ENCODE measurements at regions not wholly inside any gene's neighbourhood (a gene's known extent, or its start where the extent isn't known, plus 50 kb on each side); places are given as distances from the start of the nearest gene placed in this dataset.
"Not testable (repeated sequence)": the region's sequence is repeated elsewhere in the genome, so short reads cannot be mapped to it uniquely, and the experiment has no call there.

DNA sequence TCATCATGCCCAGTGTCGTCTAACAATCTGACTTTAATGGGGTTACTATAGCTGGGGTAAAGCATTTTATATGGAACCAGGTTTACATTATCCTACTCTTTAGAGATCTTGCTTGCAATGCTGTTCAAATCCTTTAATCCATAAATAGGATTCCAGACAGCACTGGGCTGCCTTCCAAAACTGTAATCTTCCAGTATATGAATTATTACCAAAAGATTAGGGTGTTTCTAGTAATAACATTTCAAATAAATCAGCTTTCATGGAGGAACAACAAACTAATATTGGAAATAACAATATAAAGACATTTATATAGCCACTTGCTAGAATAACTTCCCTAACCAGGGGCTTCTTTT is 88.6 kb upstream of the PLXNA2 start:
- Mint-ChIP-seq H3K36me3 (ENCODE audit: insufficient read depth) (no peaks in the 10 kb centered on the region), H3K4me3 (no peak overlapping the region), H3K4me1 (ENCODE audit: low read depth) (no peaks in the 10 kb centered on the region), H3K9me3 (no peaks in the 10 kb centered on the region), H3K27me3 (ENCODE audit: low read depth) (peaks cover 26% of the 10 kb centered on the region)
- DNase-seq = no peak
- no peak for ATAC-seq

GRCh38 chr1:208333676-208334075 is 89.5 kb upstream of the PLXNA2 start:
- Mint-ChIP-seq H3K4me1 (ENCODE audit: low read depth) (no peaks in the 10 kb centered on the region), H3K9me3 (no peaks in the 10 kb centered on the region), H3K4me3 (no peak overlapping the region), H3K27me3 (ENCODE audit: low read depth) (peaks cover 24% of the 10 kb centered on the region), H3K36me3 (ENCODE audit: insufficient read depth) (no peaks in the 10 kb centered on the region)
- DNase-seq (no peak), ATAC-seq (no peak)

GRCh38 chr1:208335371-208336136 is 91.4 kb upstream of the PLXNA2 start:
- no peak for DNase-seq
- Mint-ChIP-seq H3K9me3 (no peaks in the 10 kb centered on the region), H3K36me3 (ENCODE audit: insufficient read depth) (no peaks in the 10 kb centered on the region), H3K27me3 (ENCODE audit: low read depth) (peaks cover 26% of the 10 kb centered on the region), H3K4me3 (no peak overlapping the region), H3K4me1 (ENCODE audit: low read depth) (no peaks in the 10 kb centered on the region)
- no peak for ATAC-seq

DNA sequence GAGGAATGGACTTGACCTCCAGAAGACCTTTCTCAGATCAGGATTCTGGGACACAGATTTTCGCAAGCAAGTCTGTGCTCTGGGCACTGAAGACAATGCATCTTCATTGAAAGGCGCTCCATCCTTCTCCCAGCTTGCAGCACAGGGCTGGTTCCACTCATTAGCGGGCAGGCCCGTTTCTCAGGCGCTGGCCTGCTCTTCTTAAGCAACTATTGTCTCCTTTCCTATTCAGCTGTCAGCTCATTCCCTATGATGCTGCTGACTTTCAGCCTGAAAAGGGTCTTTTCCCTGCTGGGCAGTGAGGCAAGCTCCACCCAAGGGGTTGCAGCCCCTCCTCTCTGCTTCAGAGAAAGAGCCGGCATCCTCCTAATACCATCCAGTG is 91.9 kb upstream of the PLXNA2 start:
- H3K4me3 Mint-ChIP-seq = no peak overlapping the region
- H3K36me3 Mint-ChIP-seq (ENCODE audit: insufficient read depth) = no peaks in the 10 kb centered on the region
- ATAC-seq = no peak
- H3K9me3 Mint-ChIP-seq = no peaks in the 10 kb centered on the region
- DNase-seq = no peak
- H3K4me1 Mint-ChIP-seq (ENCODE audit: low read depth) = no peaks in the 10 kb centered on the region
- peaks cover 25% of the 10 kb centered on the region for H3K27me3 Mint-ChIP-seq (ENCODE audit: low read depth)

DNA sequence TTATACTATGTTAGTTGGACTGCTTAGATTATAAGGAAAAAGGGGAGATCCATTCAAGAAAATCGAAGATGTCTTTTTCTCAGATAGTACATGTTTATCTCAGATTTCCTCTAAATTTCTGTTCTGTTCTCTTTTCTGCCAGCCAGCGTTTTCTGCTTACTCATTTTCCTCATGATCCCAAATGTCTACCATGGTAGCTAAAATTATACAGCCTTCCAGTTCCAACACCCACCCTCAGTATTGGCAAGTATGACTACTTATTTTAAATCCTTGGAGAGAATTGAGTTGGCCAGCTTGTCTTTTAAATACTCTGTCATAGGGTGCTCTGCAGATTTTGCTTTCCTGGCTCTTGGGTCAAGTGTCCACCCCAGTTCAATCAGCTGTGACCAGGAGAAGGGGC is 95.7 kb upstream of the PLXNA2 start:
- no peaks in the 10 kb centered on the region for H3K9me3 Mint-ChIP-seq

DNA sequence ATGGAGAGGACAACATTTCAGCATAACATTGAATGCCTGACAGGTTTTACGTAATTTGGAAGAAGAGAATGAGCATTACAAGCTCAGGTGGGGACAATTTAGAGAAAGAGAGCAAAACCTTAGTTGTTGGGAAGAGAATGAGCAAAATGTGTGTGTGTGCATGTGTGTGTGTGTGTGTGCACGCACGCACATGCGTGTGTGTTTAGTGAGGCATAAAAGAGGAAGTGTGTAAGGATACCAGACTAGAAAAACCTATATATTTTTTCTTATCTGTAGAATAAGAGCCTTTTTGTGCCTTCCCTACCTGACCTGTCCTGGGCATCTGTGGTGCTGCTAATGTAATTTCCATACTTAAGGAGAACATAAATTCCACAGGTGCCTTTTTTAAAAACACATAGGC is 99.0 kb upstream of the PLXNA2 start:
- H3K4me1 Mint-ChIP-seq (ENCODE audit: low read depth) = no peaks in the 10 kb centered on the region
- DNase-seq = no peak
- peaks cover 4% of the 10 kb centered on the region for H3K27me3 Mint-ChIP-seq (ENCODE audit: low read depth)
- H3K4me3 Mint-ChIP-seq = no peak overlapping the region
- no peak for ATAC-seq
- no peaks in the 10 kb centered on the region for H3K9me3 Mint-ChIP-seq
- no peaks in the 10 kb centered on the region for H3K36me3 Mint-ChIP-seq (ENCODE audit: insufficient read depth)

More for the DNA sequence above, 95.7 kb upstream of the PLXNA2 start:
- no peak for ATAC-seq
- no peaks in the 10 kb centered on the region for H3K4me1 Mint-ChIP-seq (ENCODE audit: low read depth)
- H3K4me3 Mint-ChIP-seq = no peak overlapping the region
- DNase-seq = no peak
- H3K27me3 Mint-ChIP-seq (ENCODE audit: low read depth) = peaks cover 13% of the 10 kb centered on the region
- no peaks in the 10 kb centered on the region for H3K36me3 Mint-ChIP-seq (ENCODE audit: insufficient read depth)

DNA sequence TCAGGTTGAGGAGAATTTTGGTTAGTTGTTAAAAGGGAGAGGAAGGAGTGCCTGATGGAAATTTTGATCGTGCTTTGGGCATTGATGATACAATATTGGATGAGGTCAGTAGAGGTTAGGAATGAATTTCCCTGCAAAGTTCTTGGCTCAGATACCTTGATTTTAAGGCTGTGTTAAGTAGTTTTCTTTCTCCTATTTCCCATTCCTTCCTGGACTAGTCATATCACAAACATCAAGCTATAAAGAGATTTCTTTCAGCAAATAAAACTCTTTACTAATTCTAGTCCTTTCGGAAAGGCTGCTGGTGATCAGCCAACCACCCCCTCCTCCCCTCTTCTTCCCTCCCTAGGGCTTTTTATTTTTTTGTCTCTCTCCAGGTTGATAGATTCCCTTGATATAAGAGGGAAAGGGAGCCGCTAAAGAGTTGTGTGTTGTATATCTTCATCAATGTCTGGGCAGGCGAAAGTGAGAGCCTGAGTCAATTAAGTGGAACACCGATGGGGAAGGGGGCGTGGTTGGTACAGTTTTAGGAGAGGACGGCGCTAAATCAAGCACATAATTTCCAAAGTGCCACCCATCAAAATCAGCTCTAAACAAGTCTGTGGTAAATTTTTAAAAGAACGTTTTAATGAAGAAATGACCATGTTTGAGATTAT is 100.1 kb upstream of the PLXNA2 start:
- no peak for ATAC-seq
- H3K9me3 Mint-ChIP-seq = no peaks in the 10 kb centered on the region
- no peak for DNase-seq
- no peaks in the 10 kb centered on the region for H3K4me1 Mint-ChIP-seq (ENCODE audit: low read depth)
- no peak overlapping the region for H3K4me3 Mint-ChIP-seq
- H3K27me3 Mint-ChIP-seq (ENCODE audit: low read depth) = peaks cover 2% of the 10 kb centered on the region
- no peaks in the 10 kb centered on the region for H3K36me3 Mint-ChIP-seq (ENCODE audit: insufficient read depth)

GRCh38 chr1:208347191-208347590 is 103.0 kb upstream of the PLXNA2 start:
- ATAC-seq = no peak
- Mint-ChIP-seq H3K27me3 (ENCODE audit: low read depth) (peaks cover 2% of the 10 kb centered on the region), H3K36me3 (ENCODE audit: insufficient read depth) (no peaks in the 10 kb centered on the region), H3K9me3 (no peaks in the 10 kb centered on the region), H3K4me3 (no peak overlapping the region), H3K4me1 (ENCODE audit: low read depth) (no peaks in the 10 kb centered on the region)
- no peak for DNase-seq

- no peak for ATAC-seq
- no peak overlapping the region for H3K4me3 Mint-ChIP-seq
- DNase-seq = no peak
- H3K27me3 Mint-ChIP-seq (ENCODE audit: low read depth) = no peaks in the 10 kb centered on the region
- H3K4me1 Mint-ChIP-seq (ENCODE audit: low read depth) = no peaks in the 10 kb centered on the region
- no peaks in the 10 kb centered on the region for H3K9me3 Mint-ChIP-seq
- no peaks in the 10 kb centered on the region for H3K36me3 Mint-ChIP-seq (ENCODE audit: insufficient read depth)
These were observed 105.6 kb upstream of the PLXNA2 start for GRCh38 chr1:208349694-208350330.

- DNase-seq (no peak), ATAC-seq (no peak)
- Mint-ChIP-seq H3K36me3 (ENCODE audit: insufficient read depth) (no peaks in the 10 kb centered on the region), H3K4me1 (ENCODE audit: low read depth) (no peaks in the 10 kb centered on the region), H3K4me3 (no peak overlapping the region), H3K9me3 (no peaks in the 10 kb centered on the region), H3K27me3 (ENCODE audit: low read depth) (no peaks in the 10 kb centered on the region)
These were observed 106.6 kb upstream of the PLXNA2 start for GRCh38 chr1:208350815-208351214.

GRCh38 chr1:208351838-208352237 is 107.7 kb upstream of the PLXNA2 start:
- Mint-ChIP-seq H3K4me3 (no peak overlapping the region), H3K9me3 (no peaks in the 10 kb centered on the region), H3K4me1 (ENCODE audit: low read depth) (no peaks in the 10 kb centered on the region), H3K27me3 (ENCODE audit: low read depth) (no peaks in the 10 kb centered on the region), H3K36me3 (ENCODE audit: insufficient read depth) (no peaks in the 10 kb centered on the region)
- no peak for ATAC-seq
- no peak for DNase-seq

- not testable (repeated sequence) for DNase-seq; H3K36me3 Mint-ChIP-seq (ENCODE audit: insufficient read depth); H3K27me3 Mint-ChIP-seq (ENCODE audit: low read depth); H3K4me1 Mint-ChIP-seq (ENCODE audit: low read depth); ATAC-seq; H3K4me3 Mint-ChIP-seq; H3K9me3 Mint-ChIP-seq
These were observed 109.6 kb upstream of the PLXNA2 start for GRCh38 chr1:208353797-208354196.

DNA sequence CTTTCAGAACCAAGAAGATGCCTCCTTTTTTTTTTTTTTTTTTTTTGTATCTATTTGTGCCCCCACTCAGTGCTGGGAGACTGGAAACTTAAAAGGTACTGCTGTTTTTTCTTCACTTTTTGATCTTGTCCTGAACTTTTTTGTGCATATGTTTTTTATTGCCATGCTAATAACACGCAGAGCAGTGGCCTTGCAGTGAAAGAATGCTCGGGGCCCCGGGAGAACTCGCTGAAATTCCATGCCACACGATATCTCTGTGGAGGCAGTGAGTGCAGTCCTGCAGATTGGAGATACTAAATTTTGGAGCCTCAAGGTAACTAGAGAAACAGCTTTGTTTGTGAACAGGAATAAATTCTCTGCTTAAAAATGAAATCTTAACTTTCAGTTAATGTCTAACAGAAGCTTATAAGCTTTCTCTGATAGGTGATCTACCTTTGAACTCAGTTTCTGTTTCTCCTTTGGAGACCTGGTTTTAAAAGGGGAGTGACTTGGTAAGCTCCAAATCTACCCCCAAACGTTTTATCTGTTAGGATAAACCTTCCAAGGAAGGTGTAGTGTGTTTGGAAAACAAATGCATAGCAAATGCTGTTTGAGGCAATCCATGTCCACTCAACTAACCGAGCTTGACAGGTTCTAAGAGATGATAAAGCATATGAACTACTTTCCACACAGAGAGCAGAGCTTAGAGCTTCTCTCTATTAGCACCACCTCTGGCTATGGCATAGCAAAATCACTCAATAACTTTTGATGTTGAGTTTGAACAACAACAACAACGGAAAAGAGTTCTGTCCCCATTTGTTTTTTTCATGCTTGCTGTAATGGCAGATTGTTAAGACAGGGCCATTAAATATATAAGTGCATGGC is 113.7 kb upstream of the PLXNA2 start:
- no peak overlapping the region for H3K4me3 Mint-ChIP-seq
- no peak for ATAC-seq
- H3K36me3 Mint-ChIP-seq (ENCODE audit: insufficient read depth) = no peaks in the 10 kb centered on the region
- DNase-seq = no peak
- H3K4me1 Mint-ChIP-seq (ENCODE audit: low read depth) = no peaks in the 10 kb centered on the region
- H3K9me3 Mint-ChIP-seq = no peaks in the 10 kb centered on the region
- H3K27me3 Mint-ChIP-seq (ENCODE audit: low read depth) = peaks cover 6% of the 10 kb centered on the region

GRCh38 chr1:208358651-208359050 is 114.5 kb upstream of the PLXNA2 start:
- Mint-ChIP-seq H3K4me3 (no peak overlapping the region), H3K36me3 (ENCODE audit: insufficient read depth) (no peaks in the 10 kb centered on the region), H3K4me1 (ENCODE audit: low read depth) (no peaks in the 10 kb centered on the region), H3K9me3 (no peaks in the 10 kb centered on the region), H3K27me3 (ENCODE audit: low read depth) (peaks cover 9% of the 10 kb centered on the region)
- ATAC-seq = no peak
- DNase-seq = no peak

All from activated T-cell treated with anti-CD3 and anti-CD28 coated beads, Interleukin-2, amount 50 U/mL, for 4 hours (primary cell).